ENCODE measurements at regions not wholly inside any gene's neighbourhood (a gene's known extent, or its start where the extent isn't known, plus 50 kb on each side); places are given as distances from the start of the nearest gene placed in this dataset.

GRCh38 chr2:117523711-117524238, 290.7 kb upstream of the DDX18 start:
- TF ChIP-seq POLR2AphosphoS5 (IDR thresholded peaks at IDR 0.05; ENCODE audit: low read depth, low read length) (no peak), REST (IDR thresholded peaks at IDR 0.05; ENCODE audit: insufficient read depth in 1 of 2, low read depth in 2 of 2, low read length in 2 of 2) (no peak), SIN3A (IDR thresholded peaks at IDR 0.05; ENCODE audit: borderline replicate concordance, insufficient read depth, low read length) (no peak)

Measured in PFSK-1 (cell line).